GM18508 (cell line): ENCODE measurements at regions not wholly inside any gene's neighbourhood (a gene's known extent, or its start where the extent isn't known, plus 50 kb on each side); places are given as distances from the start of the nearest gene placed in this dataset.

Experiments
- ATAC-seq: cut with Tn5 transposase; IDR thresholded peaks from one replicate; pipeline ENCODE4 v1.9.1; 2021; ENCODE audit warnings: moderate number of reproducible peaks; ENCODE audit not compliant: insufficient read depth, unreplicated experiment

GRCh38 chr5:31137676-31138075 lies 55.8 kb upstream of the CDH6 start:
- no peak for ATAC-seq

GRCh38 chr5:31135542-31135941 lies 57.9 kb upstream of the CDH6 start:
- no peak for ATAC-seq

- ATAC-seq, result no peak
Measured at GRCh38 chr5:31133488-31133887, 60.0 kb upstream of the CDH6 start.

- ATAC-seq, result no peak
Measured at GRCh38 chr5:31131381-31131891, 62.0 kb upstream of the CDH6 start.

DNA sequence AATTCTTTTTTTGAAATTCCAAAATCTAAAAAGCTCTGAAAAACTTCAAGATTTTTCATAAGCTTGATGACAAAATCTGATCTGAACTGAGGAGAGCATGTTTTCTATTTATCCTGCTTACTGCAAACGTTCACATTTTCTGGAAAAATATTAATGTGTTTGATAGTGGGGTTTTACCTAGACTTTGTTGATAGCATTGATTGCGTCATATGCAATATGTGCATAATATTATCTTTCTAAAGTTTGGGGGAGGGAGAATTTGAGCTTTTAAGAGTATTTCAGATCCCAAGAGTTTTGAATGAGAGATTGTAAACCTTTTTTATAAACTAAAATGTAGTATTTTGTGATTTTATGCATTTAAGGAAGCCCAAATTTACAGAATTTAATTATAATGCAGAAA lies 62.8 kb upstream of the CDH6 start:
- ATAC-seq, result no peak

DNA sequence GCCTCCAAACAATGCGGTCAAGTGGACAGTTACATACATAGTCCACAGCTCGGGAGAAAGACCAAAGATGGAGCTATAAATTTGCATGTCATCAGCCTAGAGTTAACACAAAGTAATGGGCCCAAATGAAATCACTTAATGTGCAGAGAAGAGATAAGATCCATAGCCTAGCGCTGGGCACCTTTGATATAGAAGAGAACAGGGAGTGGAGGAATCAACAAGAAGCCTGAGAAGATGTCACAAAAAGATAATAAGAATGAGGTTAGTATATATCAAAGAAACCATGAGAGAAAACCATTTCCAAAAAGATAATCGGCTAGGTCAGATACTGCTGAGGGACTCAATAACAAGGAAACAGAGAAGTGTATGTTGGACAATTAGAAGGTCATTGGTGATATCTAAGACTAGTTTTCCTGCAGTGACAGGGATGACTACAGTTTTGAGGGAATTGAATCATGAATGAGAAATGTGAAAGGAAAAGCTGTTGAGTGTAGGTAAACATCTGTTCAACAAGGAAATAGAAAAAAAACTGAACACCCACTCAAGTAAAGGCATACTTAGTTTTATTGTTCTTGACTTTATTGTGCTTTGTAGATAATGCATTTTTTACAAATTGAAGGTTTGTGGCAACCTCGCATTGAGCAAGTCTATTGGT lies 68.7 kb upstream of the CDH6 start:
- no peak for ATAC-seq

- no peak for ATAC-seq
Measured at GRCh38 chr5:31124026-31124425, 69.5 kb upstream of the CDH6 start.

DNA sequence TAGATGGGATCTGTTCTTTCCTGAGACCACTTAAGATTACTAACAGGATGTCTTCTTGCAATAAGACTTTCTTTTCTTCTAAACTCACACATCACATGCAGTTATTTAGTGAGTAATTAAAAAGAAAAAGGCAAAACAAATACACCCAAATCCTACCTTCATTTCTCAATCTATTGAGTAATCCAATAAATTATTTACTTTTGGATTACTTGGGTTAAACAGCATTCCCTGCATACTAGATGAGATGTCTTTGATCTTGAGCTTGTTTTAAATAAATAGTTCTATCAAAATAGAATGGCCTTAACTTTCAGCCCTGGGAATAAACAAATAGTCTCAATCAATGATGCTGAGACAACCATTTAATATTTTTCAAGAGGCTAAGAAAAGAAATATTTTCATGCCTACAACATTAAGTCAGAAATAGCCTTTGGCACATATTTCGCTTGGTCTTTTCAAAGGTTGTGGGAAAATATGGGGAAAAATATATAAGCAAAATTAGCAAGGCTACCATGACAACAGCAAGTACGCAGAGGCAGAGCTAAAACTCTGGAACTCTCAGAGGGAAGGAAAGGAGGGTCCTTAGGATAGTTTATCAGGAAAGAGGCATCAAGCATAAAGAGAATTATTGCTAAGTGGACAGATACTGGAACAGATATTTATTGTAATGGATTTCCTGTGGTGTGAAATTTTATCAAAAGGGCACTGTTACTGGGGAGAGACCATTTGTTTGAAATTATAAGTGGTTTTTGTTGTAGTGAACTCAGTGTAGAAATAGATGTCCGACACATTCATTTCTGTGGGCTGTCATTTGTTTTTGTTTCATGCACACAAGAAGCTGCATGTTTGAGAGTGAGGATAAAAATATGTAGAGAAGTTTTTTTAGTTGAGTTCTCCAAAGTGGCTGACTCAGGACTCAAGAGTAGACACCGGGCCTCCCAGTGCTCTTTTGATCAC lies 70.2 kb upstream of the CDH6 start:
- ATAC-seq, result no peak

DNA sequence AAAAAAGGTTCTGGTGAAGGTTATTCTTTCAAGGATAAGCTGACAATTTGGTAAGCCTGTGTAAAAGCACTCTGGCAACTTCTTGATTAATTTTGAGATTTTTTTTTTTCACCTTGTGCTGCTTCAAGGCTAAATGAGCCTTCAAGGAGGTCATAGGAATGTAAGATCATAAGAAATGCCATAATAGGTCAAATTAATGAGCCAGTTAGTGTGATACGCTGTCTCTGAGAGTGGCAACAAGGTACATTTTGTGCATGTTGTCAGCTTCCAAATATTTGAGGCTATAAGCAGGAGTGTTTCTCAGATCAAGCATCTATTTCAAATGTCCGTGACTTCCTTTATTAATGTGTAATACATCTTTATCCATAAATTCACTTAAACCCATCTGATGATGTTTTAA lies 72.3 kb upstream of the CDH6 start:
- ATAC-seq, result no peak

GRCh38 chr5:31120642-31120948 lies 72.9 kb upstream of the CDH6 start:
- no peak for ATAC-seq

GRCh38 chr5:31119938-31120641 lies 73.4 kb upstream of the CDH6 start:
- no peak for ATAC-seq

DNA sequence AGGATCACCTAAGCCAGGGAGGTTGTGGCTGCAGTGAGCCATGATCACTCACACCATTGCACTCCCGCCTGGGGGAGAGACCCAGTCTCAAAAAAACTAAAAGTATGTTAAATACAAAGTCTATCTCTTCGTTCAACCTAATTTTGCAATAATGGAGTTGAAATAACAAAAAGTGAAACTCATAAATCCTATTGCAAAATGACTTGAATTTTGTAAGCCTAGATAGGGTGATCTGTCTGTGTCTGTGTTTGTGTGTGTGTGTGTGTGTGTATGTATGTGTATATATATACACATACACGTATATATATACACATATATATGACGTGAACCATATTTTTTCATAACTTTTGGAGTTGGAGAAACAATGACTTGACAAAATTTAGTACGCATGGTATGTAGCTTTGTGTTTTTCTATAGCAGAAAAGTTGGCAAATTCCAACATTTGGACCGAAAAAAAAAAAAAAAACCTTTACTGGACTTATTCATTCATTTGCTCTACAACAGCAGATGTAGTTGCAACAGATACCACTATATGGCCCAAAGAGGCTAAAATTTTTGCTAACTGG lies 76.9 kb upstream of the CDH6 start:
- no peak for ATAC-seq

DNA sequence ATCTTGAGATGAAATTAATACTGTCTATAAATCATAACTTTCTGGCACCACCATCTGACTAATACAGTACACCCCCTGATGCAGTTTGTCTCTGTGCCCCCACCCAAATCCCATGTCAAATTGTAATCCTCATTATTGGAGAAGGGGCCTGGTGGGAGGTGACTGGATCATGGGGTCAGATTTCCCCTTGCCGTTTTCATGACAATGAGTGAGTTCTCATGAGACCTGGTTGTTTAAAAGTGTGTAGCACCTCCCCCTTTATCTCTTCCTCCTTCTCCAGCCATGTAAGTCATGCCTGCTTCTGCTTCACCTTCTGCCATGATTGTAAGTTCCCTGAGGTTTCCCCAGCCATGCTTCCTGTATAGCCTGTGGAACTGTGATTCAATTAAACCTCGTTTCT lies 78.7 kb upstream of the CDH6 start:
- no peak for ATAC-seq

- ATAC-seq, result no peak
Measured at GRCh38 chr5:31113666-31114350, 79.7 kb upstream of the CDH6 start.

DNA sequence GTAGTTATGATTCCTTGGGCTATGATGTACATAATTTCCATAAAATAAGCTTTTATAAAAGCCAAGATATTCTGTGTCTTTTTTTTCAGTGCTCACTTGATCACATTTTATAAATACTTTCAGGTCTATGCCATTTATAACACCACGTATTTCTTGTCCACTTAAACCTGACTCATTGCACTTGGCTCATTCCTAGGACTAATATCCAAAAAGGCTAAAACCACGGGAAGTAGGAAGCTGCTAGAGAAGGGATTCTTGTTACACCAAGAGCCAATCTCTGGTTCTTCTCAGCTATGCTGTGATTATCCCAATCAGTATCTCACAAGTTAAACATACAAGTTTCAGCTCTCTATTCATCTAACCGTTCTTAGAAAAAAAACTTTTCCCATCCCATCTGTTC lies 80.4 kb upstream of the CDH6 start:
- no peak for ATAC-seq

- ATAC-seq, result no peak
Measured at GRCh38 chr5:31107091-31107518, 86.4 kb upstream of the CDH6 start.

DNA sequence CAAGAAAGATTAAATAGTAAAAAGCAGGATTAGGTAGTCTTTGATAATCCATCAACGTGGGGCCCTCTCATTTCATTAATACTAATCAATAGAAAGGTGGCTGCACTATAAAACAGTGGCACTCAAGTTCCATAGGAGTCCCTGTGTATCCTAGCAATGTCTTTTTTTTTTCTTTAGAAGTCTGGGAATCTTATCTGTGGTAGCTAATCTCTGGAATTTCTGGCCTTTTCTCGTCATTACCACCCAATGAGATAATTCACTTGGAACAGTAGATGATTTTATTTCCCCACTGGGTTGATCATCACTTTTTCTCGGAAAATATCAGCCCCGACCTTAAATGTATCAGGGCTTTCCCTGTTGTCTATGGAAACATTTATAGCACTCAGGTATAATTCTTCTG lies 86.8 kb upstream of the CDH6 start:
- no peak for ATAC-seq

DNA sequence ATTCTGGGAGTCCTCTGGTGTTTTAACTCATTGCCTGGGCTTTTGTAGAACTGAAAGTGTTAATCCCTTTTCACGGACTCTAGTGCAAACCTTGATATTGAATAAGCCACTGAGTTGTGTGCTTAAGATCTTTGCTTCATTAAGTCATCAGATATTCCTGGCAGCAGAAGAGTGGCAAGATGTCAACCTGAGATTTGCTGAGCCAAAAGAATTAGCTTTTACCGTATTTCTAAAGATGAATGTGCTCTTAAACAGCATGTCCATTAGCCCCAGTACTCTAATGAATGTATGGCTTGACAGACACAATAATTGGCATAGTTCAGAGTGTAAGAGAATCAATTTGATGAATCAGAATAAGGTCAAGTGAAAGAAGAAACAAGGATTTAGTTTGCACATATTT lies 87.2 kb upstream of the CDH6 start:
- no peak for ATAC-seq

- ATAC-seq, result no peak
Measured at GRCh38 chr5:31104775-31105174, 88.7 kb upstream of the CDH6 start.

- ATAC-seq, result no peak
Measured at GRCh38 chr5:31100781-31101310, 92.6 kb upstream of the CDH6 start.
